ENCODE measurements at regions not wholly inside any gene's neighbourhood (a gene's known extent, or its start where the extent isn't known, plus 50 kb on each side); places are given as distances from the start of the nearest gene placed in this dataset.
"Not testable (repeated sequence)": the region's sequence is repeated elsewhere in the genome, so short reads cannot be mapped to it uniquely, and the experiment has no call there.

GRCh38 chr2:111355823-111356511 is 235.3 kb downstream of the BCL2L11 start:
- TF ChIP-seq POLR2A, CTCF, POLR2AphosphoS5, EP300 (IDR thresholded peaks at IDR 0.05): not testable (repeated sequence)

All from gastroesophageal sphincter (tissue), 3 donors.